ENCODE measurements at regions not wholly inside any gene's neighbourhood (a gene's known extent, or its start where the extent isn't known, plus 50 kb on each side); places are given as distances from the start of the nearest gene placed in this dataset.

- Histone ChIP-seq H3K36me3 (ENCODE audit: control insufficient read depth in 3 of 3, insufficient read depth in 3 of 3, low read length in 3 of 3) (no peaks in the 10 kb centered on the region), H3K4me1 (ENCODE audit: control insufficient read depth in 3 of 3, insufficient read depth in 3 of 3, low read length in 3 of 3) (peaks cover 3 to 16% (median 8%) of the 10 kb centered on the region in 3 donors), H3K27me3 (ENCODE audit: control insufficient read depth in 3 of 3, insufficient read depth in 3 of 3, low read length in 3 of 3) (no peaks in the 10 kb centered on the region), H3K9ac (ENCODE audit: low read depth in 1 of 3, low read length in 3 of 3) (no peak overlapping the region), H3K9me3 (ENCODE audit: control insufficient read depth in 3 of 3, low read length in 3 of 3) (no peaks in the 10 kb centered on the region), H3K4me3 (ENCODE audit: low read length in 3 of 3) (no peak overlapping the region), H3K27ac (ENCODE audit: low read depth, low read length) (no peak overlapping the region)
These were observed 244.2 kb downstream of the HIVEP2 start for GRCh38 chr6:142700671-142701312.

All from skeletal muscle tissue (tissue), 3 donors.